HL-60 (cell line): ENCODE measurements at regions not wholly inside any gene's neighbourhood (a gene's known extent, or its start where the extent isn't known, plus 50 kb on each side); places are given as distances from the start of the nearest gene placed in this dataset.

Experiments used
- CTCF ChIP-seq: IDR thresholded peaks from one replicate; pipeline ENCODE4 v1.5.1; 2011; ENCODE audit warnings: low read length, control low read depth, inconsistent platforms; ENCODE audit not compliant: insufficient read depth
- POLR2AphosphoS5 ChIP-seq: IDR thresholded peaks from 2 replicates; pipeline ENCODE4 v1.6.1; 2012; ENCODE audit warnings: low read depth

GRCh38 chr21:23488245-23488644, 2119.0 kb downstream of the MRPL39 start:
- no peak for TF ChIP-seq POLR2AphosphoS5
- no peak for TF ChIP-seq CTCF
